GM12878 (cell line): ENCODE measurements at regions not wholly inside any gene's neighbourhood (a gene's known extent, or its start where the extent isn't known, plus 50 kb on each side); places are given as distances from the start of the nearest gene placed in this dataset.

Experiments
- ATAC-seq: fragments of 200-7000 bp; cut with Tn5 transposase; 3 replicates; pipeline ENCODE4 v1.9.1; 2020; ENCODE audit warnings: mild to moderate bottlenecking, moderate library complexity
- BruUV-seq: library from RNA; stranded (reverse); fragments of 400-500 nt; replicated peaks from 2 replicates; lab custom pipeline; 2021; lab: Mats Ljungman, UMichigan
- CTCF ChIA-PET: fragments of 300-600 bp; sonication (Branson Sonifier 250); formaldehyde crosslinking; extraction: SDS; loops from one replicate; lab custom pipeline; 2021; ENCODE audit warnings: inconsistent platforms; lab: Yijun Ruan, JAX
- POLR2A ChIA-PET: fragments of 350-600 bp; formaldehyde crosslinking; extraction: SDS; loops from one replicate; lab custom pipeline; 2021; ENCODE audit warnings: inconsistent platforms; lab: Charles Lee
- RAD21 ChIA-PET: fragments of 300-600 bp; sonication (Branson Sonifier 250); formaldehyde crosslinking; loops from one replicate; lab custom pipeline; 2023; ENCODE audit warnings: antibody characterized with exemption; ENCODE audit not compliant: unreplicated experiment; lab: Charles Lee
- SMC1A ChIA-PET: fragments of 300-600 bp; sonication (Branson Sonifier 250); formaldehyde crosslinking; loops from one replicate; lab custom pipeline; 2023; ENCODE audit not compliant: unreplicated experiment, uncharacterized antibody; lab: Charles Lee
- DNase-seq: peaks from one replicate; pipeline ENCODE4 v3.0.0-alpha.2; 2011; ENCODE audit warnings: low read depth, low spot score
- FAIRE-seq: peaks from 3 replicates; lab custom pipeline; 2011; peaks lifted over from hg19 to GRCh38; lab: Jason Lieb, UNC
- H2AFZ ChIP-seq: 2 replicates; pipeline ENCODE4 v1.6.0; 2011; ENCODE audit warnings: low read depth, low read length, control low read depth; ENCODE audit not compliant: control insufficient read depth
- H3K27ac ChIP-seq: 2 replicates; pipeline ENCODE4 v1.5.1; 2011; ENCODE audit warnings: control low read depth; ENCODE audit not compliant: control insufficient read depth, insufficient read depth
- H3K27me3 ChIP-seq, 2 experiments: replicated peaks in 1 of 2; 2 replicates each; pipeline versions ENCODE4 v1.6.0 to v1.6.1; 2011; ENCODE audit warnings: low read length in 1 of 2; ENCODE audit not compliant: control insufficient read depth in 2 of 2, insufficient read depth in 2 of 2
- H3K36me3 ChIP-seq, 2 experiments: 2 replicates each; pipeline ENCODE4 v1.5.1; 2011; ENCODE audit warnings: low read length in 1 of 2; ENCODE audit not compliant: control insufficient read depth in 2 of 2, insufficient read depth in 2 of 2
- H3K4me1 ChIP-seq: 2 replicates; pipeline ENCODE4 v1.6.1; 2011; ENCODE audit warnings: mild to moderate bottlenecking, low read length, moderate library complexity, mixed read lengths; ENCODE audit not compliant: control insufficient read depth, insufficient read depth
- H3K4me2 ChIP-seq: 2 replicates; pipeline ENCODE4 v1.6.0; 2011; ENCODE audit warnings: control low read depth; ENCODE audit not compliant: control insufficient read depth, insufficient read depth
- H3K4me3 ChIP-seq: fragments of 200-600 bp; sonication (generic); 2 replicates; pipeline ENCODE4 v1.5.1; 2016
- H3K79me2 ChIP-seq: 2 replicates; pipeline ENCODE4 v1.6.0; 2011; ENCODE audit warnings: low read length; ENCODE audit not compliant: control insufficient read depth, insufficient read depth
- H3K9ac ChIP-seq: 2 replicates; pipeline ENCODE4 v1.8.0; 2011; ENCODE audit warnings: low read length, control low read depth, mixed read lengths; ENCODE audit not compliant: control insufficient read depth, insufficient read depth
- H3K9me3 ChIP-seq: replicated peaks from 3 replicates; pipeline ENCODE4 v1.5.1; 2011; ENCODE audit warnings: mild to moderate bottlenecking, low read length; ENCODE audit not compliant: control insufficient read depth, insufficient read depth
- H4K20me1 ChIP-seq: 2 replicates; pipeline ENCODE4 v1.6.0; 2011; ENCODE audit not compliant: control insufficient read depth, insufficient read depth
- BHLHE40 ChIP-seq, 2 experiments: fragments of 450-650 bp in 1 of 2; IDR thresholded peaks; 2 replicates each; pipeline ENCODE4 v1.6.1; 2011 to 2017; ENCODE audit warnings: low read depth in 2 of 2, borderline replicate concordance in 1 of 2, improper control_type of control experiment in 1 of 2, low read length in 1 of 2, mild to moderate bottlenecking in 1 of 2
- BRCA1 ChIP-seq: IDR thresholded peaks from 2 replicates; pipeline ENCODE4 v1.6.1; 2011; ENCODE audit warnings: low read depth, low read length, improper control_type of control experiment
- CBX3 ChIP-seq: fragments of 200-600 bp; sonication (generic); IDR thresholded peaks from 2 replicates; pipeline ENCODE4 v1.6.1; 2016; ENCODE audit warnings: low read depth, borderline replicate concordance
- CBX5 ChIP-seq: sonication (generic); IDR thresholded peaks from 2 replicates; pipeline ENCODE4 v1.6.1; 2016; ENCODE audit warnings: low read depth, moderate library complexity, mild to moderate bottlenecking, inconsistent platforms
- HDAC2 ChIP-seq: fragments of 200-600 bp; sonication (generic); IDR thresholded peaks from 2 replicates; pipeline ENCODE4 v1.6.1; 2017
- HDAC6 ChIP-seq: fragments of 200-600 bp; sonication (generic); IDR thresholded peaks from one replicate; pipeline ENCODE4 v1.8.0; 2017; ENCODE audit warnings: antibody characterized with exemption; ENCODE audit not compliant: unreplicated experiment
- NFIC ChIP-seq: IDR thresholded peaks from 2 replicates; pipeline ENCODE4 v1.6.1; 2012; ENCODE audit warnings: low read depth, mild to moderate bottlenecking, inconsistent platforms, low read length, moderate library complexity
- NFXL1 ChIP-seq: fragments of 450-650 bp; IDR thresholded peaks from 2 replicates; pipeline ENCODE4 v1.6.1; 2017; ENCODE audit warnings: antibody characterized with exemption, mild to moderate bottlenecking, borderline replicate concordance
- NRF1 ChIP-seq: conservative IDR thresholded peaks from 2 replicates; pipeline ENCODE4 v1.6.1; 2011; ENCODE audit warnings: mild to moderate bottlenecking, low read depth, low read length, improper control_type of control experiment
- POU2F2 ChIP-seq: IDR thresholded peaks from 3 replicates; pipeline ENCODE4 v1.6.1; 2011; ENCODE audit warnings: low read depth, mild to moderate bottlenecking, low read length, borderline replicate concordance
- RAD51 ChIP-seq: fragments of 450-650 bp; IDR thresholded peaks from 2 replicates; pipeline ENCODE4 v1.6.1; 2016; ENCODE audit warnings: moderate library complexity, mild to moderate bottlenecking, inconsistent platforms
- SREBF1 ChIP-seq: IDR thresholded peaks from 2 replicates; pipeline ENCODE4 v1.6.1; 2012; ENCODE audit warnings: mild to moderate bottlenecking, low read length
- SUZ12 ChIP-seq: fragments of 200-600 bp; sonication (generic); IDR thresholded peaks from one replicate; pipeline ENCODE4 v1.6.1; 2018; ENCODE audit warnings: antibody characterized with exemption, mild to moderate bottlenecking; ENCODE audit not compliant: unreplicated experiment
- TARDBP ChIP-seq: IDR thresholded peaks from 2 replicates; pipeline ENCODE4 v1.6.1; 2016; ENCODE audit warnings: borderline replicate concordance
- ZBTB4 ChIP-seq: fragments of 450-650 bp; formaldehyde crosslinking; IDR thresholded peaks from 2 replicates; pipeline ENCODE4 v1.4.0; 2022; ENCODE audit warnings: mild to moderate bottlenecking, moderate library complexity
- ZNF24 ChIP-seq: fragments of 450-650 bp; IDR thresholded peaks from 2 replicates; pipeline ENCODE4 v1.6.1; 2017; ENCODE audit warnings: antibody characterized with exemption, mild to moderate bottlenecking
- ZNF274 ChIP-seq: IDR thresholded peaks from one replicate; pipeline ENCODE4 v1.8.0; 2011; ENCODE audit not compliant: insufficient read length, insufficient read depth
- ZNF622 ChIP-seq: fragments of 450-650 bp; IDR thresholded peaks from 2 replicates; pipeline ENCODE4 v1.6.1; 2017; ENCODE audit warnings: mild to moderate bottlenecking, inconsistent platforms
- WGBS: methylation state at CpG from one replicate; pipeline ENCODE4 v1.1.6; 2016; ENCODE audit warnings: low lambda C conversion rate; ENCODE audit not compliant: insufficient replicate concordance, insufficient coverage; ENCODE audit errors: missing lambda C conversion rate; 5-methylcytosine and 5-hydroxymethylcytosine counted together
- in situ Hi-C: fragments of 300-500 bp; cut with MboI; formaldehyde crosslinking; loops from 9 replicates; pipeline ENCODE4 v1.14.3; 2018; ENCODE audit warnings: mixed read lengths
- intact Hi-C: fragments of 100-400 bp; cut with micrococcal nuclease; formaldehyde crosslinking; loops from one replicate; pipeline ENCODE4 v1.14.2; 2022; ENCODE audit not compliant: unreplicated experiment

DNA sequence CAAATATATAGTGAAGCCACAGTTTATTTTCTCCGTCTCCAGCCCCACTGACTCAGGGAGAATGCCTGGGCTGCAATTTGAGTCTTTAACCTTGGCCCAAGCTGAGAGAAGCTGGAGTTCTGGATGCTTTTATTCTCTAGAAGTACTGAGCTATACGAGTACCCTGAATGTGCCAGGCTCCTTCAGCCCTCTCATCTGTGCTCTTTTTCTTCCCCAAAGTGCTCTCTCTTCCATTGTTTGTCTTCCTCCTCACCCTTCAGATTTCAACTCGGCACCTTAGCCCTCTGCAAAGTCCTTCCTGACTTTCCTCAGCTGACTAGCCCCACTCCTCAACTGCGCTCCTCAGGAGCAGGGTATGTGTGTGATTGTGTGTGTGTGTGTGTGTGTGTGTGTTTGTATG, 75.6 kb upstream of the AGBL1 start:
- H3K4me1 ChIP-seq = no peaks in the 10 kb centered on the region
- no peak overlapping the region for H3K27ac ChIP-seq
- H4K20me1 ChIP-seq = no peaks in the 10 kb centered on the region
- DNase-seq (no peak), FAIRE-seq (no peak), ATAC-seq (no peak)
- H3K4me3 ChIP-seq = no peak overlapping the region
- no peak for TF ChIP-seq ZNF24
- TF ChIP-seq, all 136 proteins: peak for 0
- CTCF ChIA-PET = no interaction called here
- no peak overlapping the region for H2AFZ ChIP-seq
- RAD21 ChIA-PET = interaction anchor here (0.7 kb wide), 1 partner anchor 138 kb away, joined by 3 read pairs; no protein-coding TSS in a partner anchor
- in situ Hi-C loops (no loop called here), intact Hi-C loops (no loop called here)
- POLR2A ChIA-PET = no interaction called here
- no peaks in the 10 kb centered on the region for H3K36me3 ChIP-seq
- 10% methylated on average over 4 of the region's 4 CpGs for WGBS
- H3K9me3 ChIP-seq = no peaks in the 10 kb centered on the region
- BruUV-seq = no TSS peak
- H3K79me2 ChIP-seq = no peaks in the 10 kb centered on the region
- H3K9ac ChIP-seq = no peak overlapping the region
- SMC1A ChIA-PET = no interaction called here
- H3K27me3 ChIP-seq = no peaks in the 10 kb centered on the region
- no peak overlapping the region for H3K4me2 ChIP-seq

DNA sequence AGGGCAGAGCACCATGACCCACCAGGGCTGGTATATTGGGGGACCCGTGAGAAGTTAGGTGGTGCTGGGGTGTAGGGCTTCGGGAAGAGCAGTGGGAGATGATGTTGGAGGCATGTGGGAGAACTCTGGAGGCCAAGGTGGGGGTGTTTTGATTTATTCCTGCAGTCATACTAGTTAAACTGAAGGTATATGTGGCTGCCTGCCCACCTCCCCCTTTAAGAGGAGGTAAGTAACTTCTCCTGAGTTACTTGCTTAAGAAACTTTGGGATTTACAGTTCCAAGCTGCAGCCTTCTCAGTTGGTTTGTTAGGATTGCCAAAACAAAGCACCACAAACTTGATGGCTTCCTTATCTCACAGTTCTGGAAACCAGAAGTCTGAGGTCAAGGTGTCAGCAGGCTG, 73.1 kb upstream of the AGBL1 start:
- no peak for DNase-seq
- H3K4me1 ChIP-seq = no peaks in the 10 kb centered on the region
- ATAC-seq = no peak
- H3K27ac ChIP-seq = no peak overlapping the region
- 7% methylated on average over 2 of the region's 2 CpGs for WGBS
- TF ChIP-seq ZNF274 (no peak), TARDBP (no peak), BHLHE40 (IDR thresholded peaks at IDR 0.05; ENCODE audit: borderline replicate concordance in 1 of 2, low read depth in 2 of 2, low read length in 1 of 2) (no peak), BRCA1 (no peak), POU2F2 (no peak), SUZ12 (no peak), NRF1 (no peak), HDAC2 (no peak), CBX3 (no peak), CBX5 (no peak), SREBF1 (no peak), ZNF622 (no peak), HDAC6 (no peak), RAD51 (no peak), ZBTB4 (no peak), NFIC (no peak), NFXL1 (no peak)
- no peaks in the 10 kb centered on the region for H3K36me3 ChIP-seq
- H3K9ac ChIP-seq = no peak overlapping the region
- ChIA-PET CTCF (no interaction called here), RAD21 (no interaction called here), POLR2A (no interaction called here), SMC1A (no interaction called here)
- no peak overlapping the region for H2AFZ ChIP-seq
- no peaks in the 10 kb centered on the region for H3K79me2 ChIP-seq
- H4K20me1 ChIP-seq = no peaks in the 10 kb centered on the region
- FAIRE-seq = no peak
- in situ Hi-C loops (no loop called here), intact Hi-C loops (no loop called here)
- no peaks in the 10 kb centered on the region for H3K27me3 ChIP-seq
- H3K9me3 ChIP-seq = no peaks in the 10 kb centered on the region
- BruUV-seq = no TSS peak
- H3K4me2 ChIP-seq = no peak overlapping the region
- H3K4me3 ChIP-seq = no peak overlapping the region
